Pulmonary artery endothelial cell (primary cell): ENCODE measurements at regions not wholly inside any gene's neighbourhood (a gene's known extent, or its start where the extent isn't known, plus 50 kb on each side); places are given as distances from the start of the nearest gene placed in this dataset.

Experiments used
- DNase-seq: peaks from one replicate; pipeline ENCODE4 v3.0.0-alpha.2; 2011; ENCODE audit warnings: low read depth, low spot score

- peak; percentile 36 for DNase-seq
These were observed 146.6 kb downstream of the TLR5 start for GRCh38 chr1:222996310-222996975.

GRCh38 chr1:223000632-223001031 lies 142.4 kb downstream of the TLR5 start:
- no peak for DNase-seq

- no peak for DNase-seq
These were observed 141.1 kb downstream of the TLR5 start for GRCh38 chr1:223001653-223002634.

- no peak for DNase-seq
These were observed 139.5 kb downstream of the TLR5 start for GRCh38 chr1:223003549-223003948.

- DNase-seq, result no peak
These were observed 136.7 kb downstream of the TLR5 start for GRCh38 chr1:223006371-223006770.

GRCh38 chr1:223006917-223007648 lies 136.0 kb downstream of the TLR5 start:
- DNase-seq, result no peak

GRCh38 chr1:223007935-223008334 lies 135.1 kb downstream of the TLR5 start:
- DNase-seq, result no peak

- no peak for DNase-seq
These were observed 134.2 kb downstream of the TLR5 start for GRCh38 chr1:223008808-223009207.

GRCh38 chr1:223009406-223009805 lies 133.6 kb downstream of the TLR5 start:
- no peak for DNase-seq

GRCh38 chr1:223010582-223011504 lies 132.2 kb downstream of the TLR5 start:
- DNase-seq, result no peak

GRCh38 chr1:223011505-223011856 lies 131.6 kb downstream of the TLR5 start:
- DNase-seq, result no peak

- no peak for DNase-seq
These were observed 130.8 kb downstream of the TLR5 start for GRCh38 chr1:223012176-223012788.

GRCh38 chr1:223012938-223013337 lies 130.1 kb downstream of the TLR5 start:
- no peak for DNase-seq

GRCh38 chr1:223014142-223014873 lies 128.7 kb downstream of the TLR5 start:
- DNase-seq, result no peak

GRCh38 chr1:223016381-223016780 lies 126.7 kb downstream of the TLR5 start:
- no peak for DNase-seq

- DNase-seq, result no peak
These were observed 126.2 kb downstream of the TLR5 start for GRCh38 chr1:223016890-223017289.

GRCh38 chr1:223017291-223017690 lies 125.8 kb downstream of the TLR5 start:
- no peak for DNase-seq

GRCh38 chr1:223018534-223018933 lies 124.5 kb downstream of the TLR5 start:
- no peak for DNase-seq

- DNase-seq, result no peak
These were observed 123.8 kb downstream of the TLR5 start for GRCh38 chr1:223019256-223019655.

- no peak for DNase-seq
These were observed 122.3 kb downstream of the TLR5 start for GRCh38 chr1:223020770-223021169.
